ENCODE measurements at regions not wholly inside any gene's neighbourhood (a gene's known extent, or its start where the extent isn't known, plus 50 kb on each side); places are given as distances from the start of the nearest gene placed in this dataset.

GRCh38 chr13:111555903-111556302, 235.5 kb downstream of the TEX29 start:
- no peak overlapping the region for H3K9ac ChIP-seq (ENCODE audit: insufficient read depth, low read length)
- no peaks in the 10 kb centered on the region for H3K79me2 ChIP-seq (ENCODE audit: control insufficient read depth, insufficient read depth, low read length)
- no peaks in the 10 kb centered on the region for H3K27me3 ChIP-seq (ENCODE audit: control insufficient read depth, insufficient read depth, low read length)
- DNase-seq (ENCODE audit: low read depth in 2 of 2): no peak
- no peaks in the 10 kb centered on the region for H4K20me1 ChIP-seq (ENCODE audit: control insufficient read depth, extremely low read depth, insufficient read depth, low read length)
- no peak overlapping the region for H2AFZ ChIP-seq (ENCODE audit: low read length)
- H3K4me3 ChIP-seq (replicated peaks in 1 of 4; ENCODE audit: control extremely low read depth in 1 of 4, insufficient read depth in 1 of 4, low read depth in 3 of 4, low read length in 4 of 4): no peak overlapping the region
- H3K27ac ChIP-seq (ENCODE audit: insufficient read depth, low read length): no peak overlapping the region
- no peak overlapping the region for H3K4me2 ChIP-seq (ENCODE audit: extremely low read depth, insufficient read depth, low read length)
- H3K4me1 ChIP-seq (ENCODE audit: control insufficient read depth, extremely low read depth, insufficient read depth, low read length): no peaks in the 10 kb centered on the region
- H3K36me3 ChIP-seq (ENCODE audit: control insufficient read depth, insufficient read depth, low read length): no peaks in the 10 kb centered on the region
- H3K9me3 ChIP-seq (ENCODE audit: control insufficient read depth, insufficient read depth, low read depth, low read length): no peaks in the 10 kb centered on the region
- no peak for TF ChIP-seq EZH2 (IDR thresholded peaks at IDR 0.05; ENCODE audit: low read length, missing control alignments)
- TF ChIP-seq, protein P1, sequence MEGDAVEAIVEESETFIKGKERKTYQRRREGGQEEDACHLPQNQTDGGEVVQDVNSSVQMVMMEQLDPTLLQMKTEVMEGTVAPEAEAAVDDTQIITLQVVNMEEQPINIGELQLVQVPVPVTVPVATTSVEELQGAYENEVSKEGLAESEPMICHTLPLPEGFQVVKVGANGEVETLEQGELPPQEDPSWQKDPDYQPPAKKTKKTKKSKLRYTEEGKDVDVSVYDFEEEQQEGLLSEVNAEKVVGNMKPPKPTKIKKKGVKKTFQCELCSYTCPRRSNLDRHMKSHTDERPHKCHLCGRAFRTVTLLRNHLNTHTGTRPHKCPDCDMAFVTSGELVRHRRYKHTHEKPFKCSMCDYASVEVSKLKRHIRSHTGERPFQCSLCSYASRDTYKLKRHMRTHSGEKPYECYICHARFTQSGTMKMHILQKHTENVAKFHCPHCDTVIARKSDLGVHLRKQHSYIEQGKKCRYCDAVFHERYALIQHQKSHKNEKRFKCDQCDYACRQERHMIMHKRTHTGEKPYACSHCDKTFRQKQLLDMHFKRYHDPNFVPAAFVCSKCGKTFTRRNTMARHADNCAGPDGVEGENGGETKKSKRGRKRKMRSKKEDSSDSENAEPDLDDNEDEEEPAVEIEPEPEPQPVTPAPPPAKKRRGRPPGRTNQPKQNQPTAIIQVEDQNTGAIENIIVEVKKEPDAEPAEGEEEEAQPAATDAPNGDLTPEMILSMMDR (conservative IDR thresholded peaks at IDR 0.05 in 1 of 2, IDR thresholded peaks at IDR 0.05 in 1 of 2; ENCODE audit: low read depth in 1 of 2, low read length in 2 of 2): no peak

GRCh38 chr13:111556496-111556895, 236.1 kb downstream of the TEX29 start:
- no peak overlapping the region for H3K4me2 ChIP-seq (ENCODE audit: extremely low read depth, insufficient read depth, low read length)
- H3K36me3 ChIP-seq (ENCODE audit: control insufficient read depth, insufficient read depth, low read length): no peaks in the 10 kb centered on the region
- no peak for DNase-seq (ENCODE audit: low read depth in 2 of 2)
- H3K79me2 ChIP-seq (ENCODE audit: control insufficient read depth, insufficient read depth, low read length): no peaks in the 10 kb centered on the region
- no peak overlapping the region for H3K27ac ChIP-seq (ENCODE audit: insufficient read depth, low read length)
- no peaks in the 10 kb centered on the region for H4K20me1 ChIP-seq (ENCODE audit: control insufficient read depth, extremely low read depth, insufficient read depth, low read length)
- TF ChIP-seq, protein P1 (conservative IDR thresholded peaks at IDR 0.05 in 1 of 2, IDR thresholded peaks at IDR 0.05 in 1 of 2; ENCODE audit: low read depth in 1 of 2, low read length in 2 of 2): no peak
- TF ChIP-seq EZH2 (IDR thresholded peaks at IDR 0.05; ENCODE audit: low read length, missing control alignments): no peak
- no peak overlapping the region for H3K9ac ChIP-seq (ENCODE audit: insufficient read depth, low read length)
- H3K27me3 ChIP-seq (ENCODE audit: control insufficient read depth, insufficient read depth, low read length): no peaks in the 10 kb centered on the region
- no peaks in the 10 kb centered on the region for H3K9me3 ChIP-seq (ENCODE audit: control insufficient read depth, insufficient read depth, low read depth, low read length)
- H2AFZ ChIP-seq (ENCODE audit: low read length): no peak overlapping the region
- no peak overlapping the region for H3K4me3 ChIP-seq (replicated peaks in 1 of 4; ENCODE audit: control extremely low read depth in 1 of 4, insufficient read depth in 1 of 4, low read depth in 3 of 4, low read length in 4 of 4)
- H3K4me1 ChIP-seq (ENCODE audit: control insufficient read depth, extremely low read depth, insufficient read depth, low read length): no peaks in the 10 kb centered on the region

GRCh38 chr13:111557921-111558699, 237.7 kb downstream of the TEX29 start:
- no peaks in the 10 kb centered on the region for H3K4me1 ChIP-seq (ENCODE audit: control insufficient read depth, extremely low read depth, insufficient read depth, low read length)
- DNase-seq (ENCODE audit: low read depth in 2 of 2): no peak
- H3K9ac ChIP-seq (ENCODE audit: insufficient read depth, low read length): no peak overlapping the region
- H3K27ac ChIP-seq (ENCODE audit: insufficient read depth, low read length): no peak overlapping the region
- H3K79me2 ChIP-seq (ENCODE audit: control insufficient read depth, insufficient read depth, low read length): no peaks in the 10 kb centered on the region
- H3K4me2 ChIP-seq (ENCODE audit: extremely low read depth, insufficient read depth, low read length): no peak overlapping the region
- no peak overlapping the region for H2AFZ ChIP-seq (ENCODE audit: low read length)
- no peaks in the 10 kb centered on the region for H3K36me3 ChIP-seq (ENCODE audit: control insufficient read depth, insufficient read depth, low read length)
- H3K27me3 ChIP-seq (ENCODE audit: control insufficient read depth, insufficient read depth, low read length): no peaks in the 10 kb centered on the region
- no peaks in the 10 kb centered on the region for H3K9me3 ChIP-seq (ENCODE audit: control insufficient read depth, insufficient read depth, low read depth, low read length)
- TF ChIP-seq, protein P1 (conservative IDR thresholded peaks at IDR 0.05 in 1 of 2, IDR thresholded peaks at IDR 0.05 in 1 of 2; ENCODE audit: low read depth in 1 of 2, low read length in 2 of 2): no peak
- TF ChIP-seq EZH2 (IDR thresholded peaks at IDR 0.05; ENCODE audit: low read length, missing control alignments): no peak
- no peak overlapping the region for H3K4me3 ChIP-seq (replicated peaks in 1 of 4; ENCODE audit: control extremely low read depth in 1 of 4, insufficient read depth in 1 of 4, low read depth in 3 of 4, low read length in 4 of 4)
- no peaks in the 10 kb centered on the region for H4K20me1 ChIP-seq (ENCODE audit: control insufficient read depth, extremely low read depth, insufficient read depth, low read length)
